C4-2B (cell line): ENCODE measurements at regions not wholly inside any gene's neighbourhood (a gene's known extent, or its start where the extent isn't known, plus 50 kb on each side); places are given as distances from the start of the nearest gene placed in this dataset.

Experiments
- ZFX ChIP-seq: fragments of 450-650 bp; IDR thresholded peaks from 2 replicates; pipeline ENCODE4 v1.6.1; 2017
- TF ChIP-seq, protein P1 (sequence below): fragments of 450-650 bp; conservative IDR thresholded peaks from 2 replicates; pipeline ENCODE4 v1.5.1; 2017; ENCODE audit warnings: mild to moderate bottlenecking

DNA sequence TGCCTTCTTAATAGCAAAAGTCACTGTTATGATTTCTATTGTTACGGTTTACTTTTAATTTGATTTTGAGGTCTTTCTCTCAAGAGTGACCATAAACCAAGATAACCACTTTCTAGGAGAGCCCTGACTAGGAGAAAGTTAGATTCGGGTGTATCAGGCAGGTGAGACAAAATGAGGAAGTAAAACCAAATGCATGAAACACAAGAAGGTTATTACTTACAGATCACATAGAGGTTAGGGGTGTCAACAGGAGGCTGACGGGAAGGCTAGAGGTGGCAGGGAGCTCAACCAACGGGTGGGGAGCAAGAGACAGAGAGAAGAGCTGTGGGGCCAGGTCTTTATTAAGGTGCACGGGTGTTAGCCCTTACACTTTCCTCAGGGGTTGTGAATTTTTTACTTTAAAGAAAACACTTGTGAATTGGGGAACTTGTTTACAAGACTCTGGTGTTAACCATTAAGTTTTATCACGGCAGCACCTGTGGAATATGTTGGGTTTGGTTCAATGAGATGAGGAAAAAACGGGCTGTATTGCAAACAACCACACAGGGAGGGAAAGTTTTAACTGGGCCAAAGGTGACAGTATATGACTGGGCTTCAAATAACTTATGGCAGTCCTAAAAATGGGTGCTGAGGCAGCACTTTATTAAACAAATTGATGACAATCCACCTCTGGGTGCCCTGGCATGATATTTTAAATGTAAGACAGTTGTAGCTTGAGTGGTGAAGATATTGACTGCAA, 154.9 kb downstream of the SDHAF3 start:
- TF ChIP-seq, protein P1, sequence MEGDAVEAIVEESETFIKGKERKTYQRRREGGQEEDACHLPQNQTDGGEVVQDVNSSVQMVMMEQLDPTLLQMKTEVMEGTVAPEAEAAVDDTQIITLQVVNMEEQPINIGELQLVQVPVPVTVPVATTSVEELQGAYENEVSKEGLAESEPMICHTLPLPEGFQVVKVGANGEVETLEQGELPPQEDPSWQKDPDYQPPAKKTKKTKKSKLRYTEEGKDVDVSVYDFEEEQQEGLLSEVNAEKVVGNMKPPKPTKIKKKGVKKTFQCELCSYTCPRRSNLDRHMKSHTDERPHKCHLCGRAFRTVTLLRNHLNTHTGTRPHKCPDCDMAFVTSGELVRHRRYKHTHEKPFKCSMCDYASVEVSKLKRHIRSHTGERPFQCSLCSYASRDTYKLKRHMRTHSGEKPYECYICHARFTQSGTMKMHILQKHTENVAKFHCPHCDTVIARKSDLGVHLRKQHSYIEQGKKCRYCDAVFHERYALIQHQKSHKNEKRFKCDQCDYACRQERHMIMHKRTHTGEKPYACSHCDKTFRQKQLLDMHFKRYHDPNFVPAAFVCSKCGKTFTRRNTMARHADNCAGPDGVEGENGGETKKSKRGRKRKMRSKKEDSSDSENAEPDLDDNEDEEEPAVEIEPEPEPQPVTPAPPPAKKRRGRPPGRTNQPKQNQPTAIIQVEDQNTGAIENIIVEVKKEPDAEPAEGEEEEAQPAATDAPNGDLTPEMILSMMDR = no peak
- TF ChIP-seq ZFX = no peak
